ENCODE measurements at regions not wholly inside any gene's neighbourhood (a gene's known extent, or its start where the extent isn't known, plus 50 kb on each side); places are given as distances from the start of the nearest gene placed in this dataset.

GRCh38 chr5:73352649-73353230, 95.8 kb downstream of the FOXD1 start:
- no peak for DNase-seq (ENCODE audit: low read depth in 1 of 2, low spot score in 1 of 2)
- in situ Hi-C loops (cut with HindIII; ENCODE audit: low pct_unique_long_range_greater_than_20kb, low sequenced_read_pairs): no loop called here
- no peak for TF ChIP-seq JUND (IDR thresholded peaks at IDR 0.05; ENCODE audit: low read depth)

- in situ Hi-C loops (cut with HindIII; ENCODE audit: low pct_unique_long_range_greater_than_20kb, low sequenced_read_pairs): no loop called here
- DNase-seq (ENCODE audit: low read depth in 1 of 2, low spot score in 1 of 2): no peak
- TF ChIP-seq JUND (IDR thresholded peaks at IDR 0.05; ENCODE audit: low read depth): no peak
Observed at GRCh38 chr5:73352243-73352642, 96.3 kb downstream of the FOXD1 start.

GRCh38 chr5:73351593-73351992, 97.0 kb downstream of the FOXD1 start:
- DNase-seq (ENCODE audit: low read depth in 1 of 2, low spot score in 1 of 2): no peak
- TF ChIP-seq JUND (IDR thresholded peaks at IDR 0.05; ENCODE audit: low read depth): no peak
- in situ Hi-C loops (cut with HindIII; ENCODE audit: low pct_unique_long_range_greater_than_20kb, low sequenced_read_pairs): no loop called here

GRCh38 chr5:73346878-73347408, 101.6 kb downstream of the FOXD1 start:
- in situ Hi-C loops (cut with HindIII; ENCODE audit: low pct_unique_long_range_greater_than_20kb, low sequenced_read_pairs): no loop called here
- no peak for DNase-seq (ENCODE audit: low read depth in 1 of 2, low spot score in 1 of 2)
- no peak for TF ChIP-seq JUND (IDR thresholded peaks at IDR 0.05; ENCODE audit: low read depth)

- in situ Hi-C loops (cut with HindIII; ENCODE audit: low pct_unique_long_range_greater_than_20kb, low sequenced_read_pairs): no loop called here
- DNase-seq (ENCODE audit: low read depth in 1 of 2, low spot score in 1 of 2): no peak
- TF ChIP-seq JUND (IDR thresholded peaks at IDR 0.05; ENCODE audit: low read depth): no peak
Observed at GRCh38 chr5:73344835-73345234, 103.7 kb downstream of the FOXD1 start.

GRCh38 chr5:73339711-73340110, 108.9 kb downstream of the FOXD1 start:
- in situ Hi-C loops (cut with HindIII; ENCODE audit: low pct_unique_long_range_greater_than_20kb, low sequenced_read_pairs): no loop called here
- no peak for DNase-seq (ENCODE audit: low read depth in 1 of 2, low spot score in 1 of 2)
- TF ChIP-seq JUND (IDR thresholded peaks at IDR 0.05; ENCODE audit: low read depth): no peak

GRCh38 chr5:73339051-73339575, 109.5 kb downstream of the FOXD1 start:
- no peak for TF ChIP-seq JUND (IDR thresholded peaks at IDR 0.05; ENCODE audit: low read depth)

GRCh38 chr5:73338256-73339050, 110.1 kb downstream of the FOXD1 start:
- in situ Hi-C loops (cut with HindIII; ENCODE audit: low pct_unique_long_range_greater_than_20kb, low sequenced_read_pairs): no loop called here
- DNase-seq (ENCODE audit: low read depth in 1 of 2, low spot score in 1 of 2): no peak
- TF ChIP-seq JUND (IDR thresholded peaks at IDR 0.05; ENCODE audit: low read depth): no peak

More at GRCh38 chr5:73339051-73339575, 109.5 kb downstream of the FOXD1 start:
- no peak for DNase-seq (ENCODE audit: low read depth in 1 of 2, low spot score in 1 of 2)
- in situ Hi-C loops (cut with HindIII; ENCODE audit: low pct_unique_long_range_greater_than_20kb, low sequenced_read_pairs): no loop called here

- no peak for DNase-seq (ENCODE audit: low read depth in 1 of 2, low spot score in 1 of 2)
- in situ Hi-C loops (cut with HindIII; ENCODE audit: low pct_unique_long_range_greater_than_20kb, low sequenced_read_pairs): no loop called here
- TF ChIP-seq JUND (IDR thresholded peaks at IDR 0.05; ENCODE audit: low read depth): no peak
Observed at GRCh38 chr5:73337586-73338255, 110.9 kb downstream of the FOXD1 start.

- TF ChIP-seq JUND (IDR thresholded peaks at IDR 0.05; ENCODE audit: low read depth): no peak
- no peak for DNase-seq (ENCODE audit: low read depth in 1 of 2, low spot score in 1 of 2)
- in situ Hi-C loops (cut with HindIII; ENCODE audit: low pct_unique_long_range_greater_than_20kb, low sequenced_read_pairs): no loop called here
Observed at GRCh38 chr5:73336366-73336765, 112.2 kb downstream of the FOXD1 start.

GRCh38 chr5:73333944-73334703, 114.5 kb downstream of the FOXD1 start:
- in situ Hi-C loops (cut with HindIII; ENCODE audit: low pct_unique_long_range_greater_than_20kb, low sequenced_read_pairs): no loop called here
- DNase-seq (ENCODE audit: low read depth in 1 of 2, low spot score in 1 of 2): no peak
- TF ChIP-seq JUND (IDR thresholded peaks at IDR 0.05; ENCODE audit: low read depth): no peak

GRCh38 chr5:73330613-73331012, 118.0 kb downstream of the FOXD1 start:
- no peak for TF ChIP-seq JUND (IDR thresholded peaks at IDR 0.05; ENCODE audit: low read depth)
- DNase-seq (ENCODE audit: low read depth in 1 of 2, low spot score in 1 of 2): no peak
- in situ Hi-C loops (cut with HindIII; ENCODE audit: low pct_unique_long_range_greater_than_20kb, low sequenced_read_pairs): no loop called here
